NK-92 treated with Interleukin-12 subunit alpha and Interleukin-12 subunit beta, amount 100 ng/mL, for 24 hours (cell line): ENCODE measurements at regions not wholly inside any gene's neighbourhood (a gene's known extent, or its start where the extent isn't known, plus 50 kb on each side); places are given as distances from the start of the nearest gene placed in this dataset.

ENCODE experiments used
- DNase-seq: peaks from one replicate; lab custom pipeline; 2025; lab: John Stamatoyannopoulos, UW

DNA sequence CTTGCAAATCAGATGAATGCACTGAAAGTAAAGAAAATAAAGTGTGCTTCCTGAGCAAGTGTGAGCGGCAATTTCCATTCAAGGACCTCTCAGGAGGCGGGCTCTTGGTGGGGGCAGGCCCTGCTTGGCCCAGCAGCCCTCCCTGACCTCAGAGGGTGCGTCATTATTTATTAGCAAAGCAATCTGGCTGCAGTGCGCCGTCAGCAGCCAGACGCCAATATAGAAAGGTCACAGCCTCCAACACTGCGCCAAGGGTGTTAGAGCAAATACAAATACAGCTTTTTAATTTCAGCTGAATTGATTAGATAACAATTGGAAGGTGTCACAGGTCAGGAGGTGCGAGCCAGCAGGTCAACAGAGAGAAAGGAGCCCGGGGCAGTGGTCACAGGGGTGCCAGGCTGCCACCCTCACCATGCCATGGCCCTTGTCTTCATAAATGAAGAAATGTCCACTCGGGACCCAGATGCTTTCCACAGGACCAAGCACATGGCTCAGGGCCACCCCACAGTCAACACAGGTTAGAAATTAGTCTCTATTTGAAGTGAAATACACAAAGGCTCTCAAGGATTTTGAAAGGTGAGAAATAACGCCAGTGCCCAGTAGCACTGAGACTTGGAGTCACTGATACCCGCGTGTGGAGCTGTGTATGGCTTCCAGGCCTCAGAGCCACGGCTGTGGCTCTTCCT lies 309.8 kb downstream of the IRX2 start:
- DNase-seq = no peak

- DNase-seq = no peak
Observed at GRCh38 chr5:2439608-2440007, 311.9 kb downstream of the IRX2 start.

DNA sequence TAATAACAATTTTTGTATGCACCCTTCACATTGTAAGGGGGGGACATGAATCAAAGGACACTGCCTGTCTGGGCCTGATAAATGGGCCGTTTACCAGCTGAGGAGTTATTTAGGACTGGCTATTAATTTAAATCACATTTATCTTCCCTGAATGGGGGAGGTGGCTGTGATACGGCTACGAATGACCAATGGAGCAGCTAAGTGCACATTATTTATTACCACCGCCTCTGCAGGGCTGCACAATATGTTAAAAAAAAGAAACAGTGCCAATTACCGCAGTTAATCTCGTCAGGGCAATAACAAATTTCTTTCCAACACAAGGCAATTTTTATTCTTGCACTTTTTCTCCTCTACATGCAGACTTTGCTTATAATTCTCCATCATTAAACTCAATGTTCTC lies 318.4 kb downstream of the IRX2 start:
- DNase-seq = no peak

- no peak for DNase-seq
Observed at GRCh38 chr5:2432076-2432920, 319.2 kb downstream of the IRX2 start.

DNA sequence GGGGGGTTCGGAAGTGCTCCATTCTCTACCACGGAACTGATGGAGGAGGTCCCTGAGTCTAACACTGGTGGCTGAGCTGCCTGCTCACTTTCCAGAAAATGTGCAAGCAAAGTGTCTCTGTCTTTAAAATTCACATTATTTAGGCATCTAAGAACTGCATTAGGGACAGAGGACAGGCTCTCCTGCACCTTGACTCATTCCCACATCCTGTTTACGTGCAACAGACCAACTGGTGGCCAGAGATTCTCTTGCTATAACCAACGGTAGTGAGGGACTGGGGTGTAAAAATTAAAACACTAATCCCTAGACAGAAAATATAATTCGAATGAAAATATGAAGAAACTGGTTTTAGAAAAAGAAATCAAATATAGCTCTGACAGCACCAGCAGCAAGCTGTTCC lies 320.9 kb downstream of the IRX2 start:
- no peak for DNase-seq

- no peak for DNase-seq
Observed at GRCh38 chr5:2427983-2428382, 323.5 kb downstream of the IRX2 start.

- DNase-seq = no peak
Observed at GRCh38 chr5:2423634-2424033, 327.8 kb downstream of the IRX2 start.

DNA sequence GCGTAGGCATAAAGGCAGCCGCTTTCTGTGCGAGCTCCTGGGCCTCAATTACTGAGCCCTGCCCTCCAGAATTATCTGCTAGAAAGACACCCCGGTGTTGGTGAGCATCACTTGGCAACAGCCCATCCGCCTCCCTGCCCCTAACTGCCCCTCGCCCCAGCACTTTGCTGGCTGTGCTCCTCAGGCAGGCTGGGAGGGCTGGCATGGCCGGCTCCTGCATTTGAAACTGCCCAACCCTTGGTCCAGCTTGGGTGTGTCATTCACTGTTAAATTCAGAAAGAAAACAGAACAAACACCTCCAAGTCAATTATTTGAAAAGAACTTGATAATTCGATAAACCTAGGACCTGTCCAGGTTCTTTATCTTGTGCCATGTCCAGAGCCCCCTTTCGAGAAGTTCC lies 334.2 kb downstream of the IRX2 start:
- no peak for DNase-seq

DNA sequence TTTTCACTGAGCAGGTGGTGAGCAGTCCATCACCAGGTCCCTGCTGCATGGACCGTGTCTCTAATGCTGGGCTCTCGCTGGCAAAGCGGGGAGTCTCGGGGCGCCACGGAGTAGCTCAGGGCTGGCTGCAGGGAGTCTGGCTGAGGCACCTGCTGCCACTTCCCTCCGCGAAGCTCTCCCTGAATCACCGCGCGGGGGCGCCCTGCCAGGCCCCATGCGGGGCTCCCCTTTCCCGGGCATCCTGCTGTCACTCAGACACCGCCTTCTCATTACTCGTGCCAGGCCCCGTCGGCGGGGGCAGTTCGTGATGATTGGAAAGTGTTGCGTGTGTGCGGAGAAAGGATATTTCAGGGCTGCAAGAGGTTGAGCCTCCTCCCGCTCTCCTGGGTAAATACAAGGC lies 335.8 kb downstream of the IRX2 start:
- no peak for DNase-seq

DNA sequence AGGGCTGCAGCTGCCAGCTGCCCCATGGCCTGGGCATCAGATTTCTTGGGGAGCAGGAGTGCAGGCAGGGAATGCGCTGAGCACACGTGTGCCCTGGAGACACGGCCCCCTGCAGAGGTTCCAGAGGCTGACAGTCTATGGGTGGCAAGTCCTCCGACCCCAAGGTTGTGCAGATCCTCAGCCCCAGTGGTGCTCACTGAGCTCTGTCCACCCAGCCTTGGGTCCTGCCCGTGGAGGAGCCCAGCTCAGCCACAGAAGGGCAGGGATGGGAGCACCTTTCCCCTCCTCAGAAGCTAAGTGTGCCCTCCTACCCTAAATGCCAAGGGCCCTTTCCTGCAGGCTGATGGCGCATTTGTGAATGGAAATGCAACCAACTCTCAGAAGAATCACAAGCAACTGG lies 341.0 kb downstream of the IRX2 start:
- no peak for DNase-seq

DNA sequence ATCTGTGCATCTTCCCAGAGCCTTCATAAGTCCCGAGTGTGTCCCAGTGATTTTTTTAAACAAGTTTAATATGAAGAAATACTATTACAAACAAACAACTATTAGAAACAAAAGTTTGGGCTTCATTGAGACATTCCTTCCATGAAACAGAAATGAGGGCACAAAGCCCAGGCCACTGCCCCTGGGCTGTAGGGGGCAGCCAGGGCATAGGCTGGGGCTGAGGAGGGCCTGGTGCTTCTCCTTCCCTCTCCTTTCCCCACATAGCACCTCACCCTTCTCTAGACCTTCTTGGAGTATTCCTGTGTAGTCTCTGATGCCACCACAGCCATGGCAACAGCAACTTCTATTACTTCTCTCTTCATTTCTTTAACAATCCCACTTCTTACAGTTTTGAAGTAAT lies 348.2 kb downstream of the IRX2 start:
- no peak for DNase-seq

GRCh38 chr5:2399804-2400203 lies 351.7 kb downstream of the IRX2 start:
- DNase-seq = no peak

DNA sequence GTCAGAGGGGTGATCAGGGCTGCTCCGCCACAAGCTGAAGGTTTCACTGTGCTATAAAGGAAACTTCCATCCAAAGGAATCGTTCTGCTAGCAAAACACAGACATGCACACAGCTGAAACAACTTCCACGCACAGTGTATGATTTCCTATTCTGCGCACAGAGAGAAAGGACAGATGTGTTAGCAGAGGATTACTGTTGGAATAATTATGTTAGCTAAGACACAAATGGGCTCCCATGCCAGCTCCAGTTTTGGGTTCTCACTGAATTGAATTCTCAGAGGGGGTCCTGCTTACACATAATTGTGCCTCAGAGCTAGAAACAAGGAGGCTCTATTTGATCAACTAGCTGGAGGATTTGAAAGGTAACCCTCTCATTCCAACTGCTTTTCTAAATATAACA lies 352.4 kb downstream of the IRX2 start:
- no peak for DNase-seq

- DNase-seq = no peak
Observed at GRCh38 chr5:2393556-2393955, 357.9 kb downstream of the IRX2 start.

DNA sequence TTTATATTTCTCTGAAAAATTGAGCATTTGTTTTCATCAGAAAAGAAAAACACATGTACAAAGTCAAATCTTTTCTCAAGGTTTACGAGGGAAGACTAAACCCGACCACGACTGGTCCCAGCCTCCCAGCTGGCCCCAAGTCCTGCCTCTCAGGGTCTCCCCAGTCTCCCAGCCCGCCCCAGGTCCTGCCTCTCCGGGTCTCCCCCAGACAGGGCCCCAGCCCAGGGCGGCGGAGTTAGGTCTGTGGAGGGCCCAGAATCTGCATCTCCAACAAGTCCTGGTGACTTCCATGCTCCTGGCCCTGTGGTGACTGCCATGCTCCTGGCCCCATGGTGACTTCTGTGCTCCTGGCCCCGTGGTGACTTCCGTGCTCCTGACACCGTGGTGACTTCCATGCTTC lies 359.9 kb downstream of the IRX2 start:
- no peak for DNase-seq

DNA sequence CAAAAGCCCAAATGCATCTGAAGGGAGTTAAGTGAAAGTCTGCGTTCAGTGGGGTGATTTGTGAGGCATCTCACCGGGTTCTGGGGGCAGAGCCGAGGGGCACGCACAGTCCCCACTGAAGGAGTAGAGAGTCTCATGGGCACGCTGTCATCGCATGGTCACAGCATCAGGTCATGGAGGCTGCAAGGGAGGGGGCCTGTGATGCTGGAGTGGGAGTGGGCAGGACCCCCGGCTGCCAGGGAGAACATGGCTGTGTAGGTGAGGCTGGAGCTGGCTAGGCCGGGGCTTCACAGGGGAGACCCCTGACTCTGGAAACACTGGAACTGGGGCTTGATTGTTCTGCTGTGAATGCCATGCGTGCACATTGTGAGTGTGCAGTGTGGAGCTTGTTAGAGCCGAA lies 360.5 kb downstream of the IRX2 start:
- no peak for DNase-seq

DNA sequence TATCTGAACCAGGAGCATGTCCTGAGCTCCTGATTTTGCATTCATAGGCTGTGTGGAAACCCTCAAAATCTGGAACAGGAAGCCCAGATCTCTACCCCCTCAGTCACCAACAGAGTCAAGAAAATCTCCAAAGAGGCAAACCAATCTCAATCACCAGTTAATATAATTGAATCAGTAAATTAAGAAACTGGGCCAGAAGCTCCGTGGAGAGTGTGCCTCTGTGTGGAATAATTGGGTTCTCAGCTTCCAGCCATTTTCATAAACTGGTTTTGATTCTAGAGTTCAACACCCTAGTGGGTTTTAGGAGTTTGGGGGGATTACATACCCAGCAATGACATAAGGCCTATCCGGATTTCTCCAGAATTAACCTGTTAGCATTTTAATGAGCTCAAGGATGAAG lies 362.9 kb downstream of the IRX2 start:
- DNase-seq = no peak

- DNase-seq = no peak
Observed at GRCh38 chr5:2387634-2388325, 363.7 kb downstream of the IRX2 start.

DNA sequence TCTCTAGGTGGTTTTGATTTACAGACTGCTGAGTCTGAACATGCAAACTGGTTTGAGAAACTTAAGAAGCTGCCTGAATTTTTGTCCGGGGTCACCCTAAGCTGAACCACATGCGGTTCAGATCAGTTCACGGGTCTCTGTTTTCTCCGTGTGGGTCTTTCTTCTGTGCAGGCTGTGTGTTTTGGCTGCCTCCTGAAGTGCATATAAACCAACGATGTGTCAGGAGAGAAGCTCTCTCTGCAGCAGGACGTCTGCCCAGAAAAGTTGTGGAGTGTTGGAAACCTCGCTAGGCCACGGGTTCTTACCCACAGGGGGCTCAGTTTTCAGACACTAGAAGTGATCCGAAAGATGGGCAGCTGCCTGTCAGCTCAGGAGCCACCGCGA lies 364.2 kb downstream of the IRX2 start:
- no peak for DNase-seq

- DNase-seq = no peak
Observed at GRCh38 chr5:2385818-2386217, 365.7 kb downstream of the IRX2 start.

DNA sequence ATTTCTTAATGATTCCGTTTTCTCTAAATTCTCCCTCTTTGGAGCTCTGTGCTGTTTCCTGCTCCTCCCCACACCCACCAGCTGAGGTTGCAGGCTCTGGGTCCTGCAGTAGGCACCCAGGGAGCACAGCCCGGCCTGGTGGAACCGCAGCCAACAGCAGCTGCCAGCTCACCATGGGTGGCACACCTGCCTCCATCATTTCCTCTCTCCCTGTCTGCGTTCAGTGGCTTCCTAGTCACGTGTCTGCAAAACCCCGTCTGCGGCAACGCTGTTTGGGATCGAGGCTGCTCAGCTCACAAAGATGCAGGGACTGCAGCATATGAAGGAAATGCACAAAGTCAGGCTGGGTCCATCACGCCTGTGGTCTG lies 367.8 kb downstream of the IRX2 start:
- DNase-seq = no peak

GRCh38 chr5:2382776-2383697 lies 368.4 kb downstream of the IRX2 start:
- no peak for DNase-seq
